ENCODE measurements at regions not wholly inside any gene's neighbourhood (a gene's known extent, or its start where the extent isn't known, plus 50 kb on each side); places are given as distances from the start of the nearest gene placed in this dataset.

GRCh38 chr9:95634536-95634935 is 117.8 kb upstream of the PTCH1 start (continued):
- TF ChIP-seq, protein P1, sequence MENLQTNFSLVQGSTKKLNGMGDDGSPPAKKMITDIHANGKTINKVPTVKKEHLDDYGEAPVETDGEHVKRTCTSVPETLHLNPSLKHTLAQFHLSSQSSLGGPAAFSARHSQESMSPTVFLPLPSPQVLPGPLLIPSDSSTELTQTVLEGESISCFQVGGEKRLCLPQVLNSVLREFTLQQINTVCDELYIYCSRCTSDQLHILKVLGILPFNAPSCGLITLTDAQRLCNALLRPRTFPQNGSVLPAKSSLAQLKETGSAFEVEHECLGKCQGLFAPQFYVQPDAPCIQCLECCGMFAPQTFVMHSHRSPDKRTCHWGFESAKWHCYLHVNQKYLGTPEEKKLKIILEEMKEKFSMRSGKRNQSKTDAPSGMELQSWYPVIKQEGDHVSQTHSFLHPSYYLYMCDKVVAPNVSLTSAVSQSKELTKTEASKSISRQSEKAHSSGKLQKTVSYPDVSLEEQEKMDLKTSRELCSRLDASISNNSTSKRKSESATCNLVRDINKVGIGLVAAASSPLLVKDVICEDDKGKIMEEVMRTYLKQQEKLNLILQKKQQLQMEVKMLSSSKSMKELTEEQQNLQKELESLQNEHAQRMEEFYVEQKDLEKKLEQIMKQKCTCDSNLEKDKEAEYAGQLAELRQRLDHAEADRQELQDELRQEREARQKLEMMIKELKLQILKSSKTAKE (IDR thresholded peaks at IDR 0.05; ENCODE audit: low read depth, poor library complexity, severe bottlenecking): no peak

DNA sequence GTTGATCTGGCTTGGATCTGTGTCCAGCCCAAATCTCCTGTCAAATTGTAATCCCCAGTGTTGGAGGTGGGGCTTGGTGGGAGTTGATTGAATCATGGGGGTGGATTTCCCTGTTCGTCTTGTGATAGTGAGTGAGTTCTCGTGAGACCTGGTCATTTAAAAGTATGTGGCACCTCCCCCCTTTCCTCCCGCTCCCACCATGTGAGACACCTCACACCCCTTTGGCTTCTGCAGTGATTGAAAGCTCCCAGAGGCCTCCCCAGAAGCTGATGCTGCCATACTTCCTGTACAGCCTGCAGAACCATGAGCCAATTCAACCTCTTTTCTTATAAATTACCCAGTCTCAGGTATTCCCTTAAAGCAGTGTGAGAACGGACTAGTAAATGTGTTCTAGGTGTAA is 117.3 kb upstream of the PTCH1 start:
- no peak overlapping the region for H3K27ac ChIP-seq (ENCODE audit: control insufficient read depth, insufficient read depth)
- WGBS (ENCODE audit: insufficient coverage, insufficient replicate concordance, low lambda C conversion rate, missing lambda C conversion rate): 26% methylated on average over 4 of the region's 4 CpGs
- H3K4me1 ChIP-seq (ENCODE audit: control insufficient read depth, insufficient read depth, low read length): no peaks in the 10 kb centered on the region
- CTCF ChIA-PET: no interaction called here
- SMC1A ChIA-PET (ENCODE audit: uncharacterized antibody, unreplicated experiment): no interaction called here
- H3K36me3 ChIP-seq (ENCODE audit: control insufficient read depth in 2 of 2, insufficient read depth in 2 of 2, low read length in 1 of 2): no peaks in the 10 kb centered on the region
- DNase-seq (ENCODE audit: low read depth, low spot score): no peak
- intact Hi-C loops (cut with micrococcal nuclease; ENCODE audit: unreplicated experiment) (no loop called here), in situ Hi-C loops (cut with MboI) (no loop called here)
- BruUV-seq (replicated peaks): no TSS peak
- RAD21 ChIA-PET (ENCODE audit: unreplicated experiment): no interaction called here
- FAIRE-seq: no peak
- H3K4me2 ChIP-seq (ENCODE audit: control insufficient read depth, insufficient read depth): no peak overlapping the region
- TF ChIP-seq HDAC2 (IDR thresholded peaks at IDR 0.05) (no peak), POLR2A (IDR thresholded peaks at IDR 0.05; ENCODE audit: low read depth, low read length) (no peak), ZZZ3 (IDR thresholded peaks at IDR 0.05; ENCODE audit: control insufficient read depth, insufficient read length, low read depth) (no peak), TAF1 (IDR thresholded peaks at IDR 0.05; ENCODE audit: borderline replicate concordance, low read depth, low read length) (no peak), CREB1 (IDR thresholded peaks at IDR 0.05; ENCODE audit: low read depth) (no peak), ZNF24 (IDR thresholded peaks at IDR 0.05) (no peak), PAX8 (IDR thresholded peaks at IDR 0.05) (no peak), EP300 (IDR thresholded peaks at IDR 0.05; ENCODE audit: borderline replicate concordance in 1 of 2, control insufficient read depth in 1 of 2, low read depth in 2 of 2, low read length in 2 of 2) (no peak), CHD1 (IDR thresholded peaks at IDR 0.05; ENCODE audit: low read depth, low read length) (no peak), SMARCA5 (IDR thresholded peaks at IDR 0.05) (no peak), STAT3 (IDR thresholded peaks at IDR 0.05; ENCODE audit: low read depth, low read length) (no peak), KAT2A (conservative IDR thresholded peaks at IDR 0.05; ENCODE audit: control insufficient read depth, low read depth, low read length) (no peak), ZBED1 (IDR thresholded peaks at IDR 0.05; ENCODE audit: borderline replicate concordance) (no peak), PBX3 (IDR thresholded peaks at IDR 0.05; ENCODE audit: insufficient replicate concordance, low read depth, low read length) (no peak), NR2C1 (IDR thresholded peaks at IDR 0.05) (no peak)
- TF ChIP-seq, protein P2, sequence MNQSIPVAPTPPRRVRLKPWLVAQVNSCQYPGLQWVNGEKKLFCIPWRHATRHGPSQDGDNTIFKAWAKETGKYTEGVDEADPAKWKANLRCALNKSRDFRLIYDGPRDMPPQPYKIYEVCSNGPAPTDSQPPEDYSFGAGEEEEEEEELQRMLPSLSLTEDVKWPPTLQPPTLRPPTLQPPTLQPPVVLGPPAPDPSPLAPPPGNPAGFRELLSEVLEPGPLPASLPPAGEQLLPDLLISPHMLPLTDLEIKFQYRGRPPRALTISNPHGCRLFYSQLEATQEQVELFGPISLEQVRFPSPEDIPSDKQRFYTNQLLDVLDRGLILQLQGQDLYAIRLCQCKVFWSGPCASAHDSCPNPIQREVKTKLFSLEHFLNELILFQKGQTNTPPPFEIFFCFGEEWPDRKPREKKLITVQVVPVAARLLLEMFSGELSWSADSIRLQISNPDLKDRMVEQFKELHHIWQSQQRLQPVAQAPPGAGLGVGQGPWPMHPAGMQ (IDR thresholded peaks at IDR 0.05; ENCODE audit: borderline replicate concordance): no peak
- TF ChIP-seq, protein P3, sequence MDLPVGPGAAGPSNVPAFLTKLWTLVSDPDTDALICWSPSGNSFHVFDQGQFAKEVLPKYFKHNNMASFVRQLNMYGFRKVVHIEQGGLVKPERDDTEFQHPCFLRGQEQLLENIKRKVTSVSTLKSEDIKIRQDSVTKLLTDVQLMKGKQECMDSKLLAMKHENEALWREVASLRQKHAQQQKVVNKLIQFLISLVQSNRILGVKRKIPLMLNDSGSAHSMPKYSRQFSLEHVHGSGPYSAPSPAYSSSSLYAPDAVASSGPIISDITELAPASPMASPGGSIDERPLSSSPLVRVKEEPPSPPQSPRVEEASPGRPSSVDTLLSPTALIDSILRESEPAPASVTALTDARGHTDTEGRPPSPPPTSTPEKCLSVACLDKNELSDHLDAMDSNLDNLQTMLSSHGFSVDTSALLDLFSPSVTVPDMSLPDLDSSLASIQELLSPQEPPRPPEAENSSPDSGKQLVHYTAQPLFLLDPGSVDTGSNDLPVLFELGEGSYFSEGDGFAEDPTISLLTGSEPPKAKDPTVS (IDR thresholded peaks at IDR 0.05; ENCODE audit: low read depth, low read length): no peak
- H2AFZ ChIP-seq (ENCODE audit: control insufficient read depth, low read depth, low read length): no peak overlapping the region
- H3K79me2 ChIP-seq (ENCODE audit: control insufficient read depth, insufficient read depth, low read length): no peaks in the 10 kb centered on the region
- H4K20me1 ChIP-seq (ENCODE audit: control insufficient read depth, insufficient read depth): no peaks in the 10 kb centered on the region
- H3K27me3 ChIP-seq (replicated peaks in 1 of 2; ENCODE audit: control insufficient read depth in 2 of 2, insufficient read depth in 2 of 2, low read length in 1 of 2): peaks cover 0 to 3% of the 10 kb centered on the region in 2 experiments; a peak in 1 of 4 replicates
- no peaks in the 10 kb centered on the region; the same call in 2 of the 3 replicates for H3K9me3 ChIP-seq (replicated peaks; ENCODE audit: control insufficient read depth, insufficient read depth, low read length)
- POLR2A ChIA-PET: interaction anchor here (0.7 kb wide), 1 partner anchor 71 kb away, joined by 3 read pairs; no protein-coding TSS in a partner anchor
- no peak overlapping the region for H3K4me3 ChIP-seq
- no peak for ATAC-seq
- H3K9ac ChIP-seq (ENCODE audit: control insufficient read depth, insufficient read depth, low read length): no peak overlapping the region
